CD4-positive, alpha-beta memory T cell (primary cell): ENCODE measurements at regions not wholly inside any gene's neighbourhood (a gene's known extent, or its start where the extent isn't known, plus 50 kb on each side); places are given as distances from the start of the nearest gene placed in this dataset.
"Not testable (repeated sequence)": the region's sequence is repeated elsewhere in the genome, so short reads cannot be mapped to it uniquely, and the experiment has no call there.

ENCODE experiments used
- CTCF ChIA-PET: fragments of 350-600 bp; sonication (Branson Sonifier 250); formaldehyde crosslinking; loops from one replicate; lab custom pipeline; 2021; ENCODE audit warnings: inconsistent platforms; ENCODE audit not compliant: partially characterized antibody; lab: Charles Lee
- POLR2A ChIA-PET: fragments of 350-600 bp; sonication (Branson Sonifier 250); formaldehyde crosslinking; loops from one replicate; lab custom pipeline; 2021; ENCODE audit not compliant: partially characterized antibody; lab: Charles Lee
- DNase-seq, 5 donors: peaks; one replicate each; pipeline versions ENCODE4 v3.0.0 to v3.0.0-alpha.2; 2020 to 2022; ENCODE audit warnings: mixed read lengths in 1 of 5
- H3K27ac ChIP-seq: one replicate; pipeline ENCODE4 v1.7.0; 2013; ENCODE audit warnings: low read depth, low read length
- H3K27me3 ChIP-seq: 2 replicates; pipeline ENCODE4 v1.7.0; 2013; ENCODE audit warnings: mild to moderate bottlenecking, low read length, moderate library complexity; ENCODE audit not compliant: insufficient read depth
- H3K36me3 ChIP-seq: 2 replicates; pipeline ENCODE4 v1.7.0; 2013; ENCODE audit warnings: mild to moderate bottlenecking, low read length, moderate library complexity; ENCODE audit not compliant: insufficient read depth
- H3K4me1 ChIP-seq: 2 replicates; pipeline ENCODE4 v1.7.0; 2013; ENCODE audit warnings: mild to moderate bottlenecking, low read length, moderate library complexity; ENCODE audit not compliant: insufficient read depth
- H3K4me3 ChIP-seq, 2 donors: one replicate each; pipeline ENCODE4 v1.7.0; 2013; ENCODE audit warnings: low read length in 2 of 2, mild to moderate bottlenecking in 1 of 2
- H3K9me3 ChIP-seq, 2 donors: one replicate each; pipeline ENCODE4 v1.7.0; 2013; ENCODE audit warnings: low read length in 2 of 2, control low read depth in 1 of 2; ENCODE audit not compliant: control insufficient read depth in 1 of 2
- H3K27ac Mint-ChIP-seq, 7 donors: one replicate each; pipeline ENCODE4 v1.8.0; 2020 to 2021; ENCODE audit warnings: mixed read lengths in 7 of 7, mild to moderate bottlenecking in 6 of 7, inconsistent platforms in 3 of 7, moderate library complexity in 3 of 7
- H3K27me3 Mint-ChIP-seq, 2 donors: one replicate each; pipeline ENCODE4 v1.8.0; 2020 to 2021; ENCODE audit warnings: mixed read lengths in 2 of 2
- H3K36me3 Mint-ChIP-seq, 2 donors: one replicate each; pipeline ENCODE4 v1.8.0; 2020 to 2021; ENCODE audit warnings: mixed read lengths in 2 of 2, inconsistent platforms in 1 of 2, mild to moderate bottlenecking in 1 of 2
- H3K4me1 Mint-ChIP-seq, 4 donors: one replicate each; pipeline ENCODE4 v1.8.0; 2020 to 2021; ENCODE audit warnings: mixed read lengths in 4 of 4, mild to moderate bottlenecking in 1 of 4
- H3K4me3 Mint-ChIP-seq, 8 donors: one replicate each; pipeline ENCODE4 v1.8.0; 2020 to 2021; ENCODE audit warnings: mixed read lengths in 8 of 8, mild to moderate bottlenecking in 7 of 8, moderate library complexity in 6 of 8, inconsistent platforms in 3 of 8
- H3K9me3 Mint-ChIP-seq, 8 donors: one replicate each; pipeline ENCODE4 v1.8.0; 2020 to 2021; ENCODE audit warnings: mixed read lengths in 8 of 8, mild to moderate bottlenecking in 5 of 8, inconsistent platforms in 3 of 8, moderate library complexity in 1 of 8
- intact Hi-C: fragments of 100-400 bp; cut with micrococcal nuclease; formaldehyde crosslinking; loops from one replicate; pipeline ENCODE4 v1.15.1; 2023

DNA sequence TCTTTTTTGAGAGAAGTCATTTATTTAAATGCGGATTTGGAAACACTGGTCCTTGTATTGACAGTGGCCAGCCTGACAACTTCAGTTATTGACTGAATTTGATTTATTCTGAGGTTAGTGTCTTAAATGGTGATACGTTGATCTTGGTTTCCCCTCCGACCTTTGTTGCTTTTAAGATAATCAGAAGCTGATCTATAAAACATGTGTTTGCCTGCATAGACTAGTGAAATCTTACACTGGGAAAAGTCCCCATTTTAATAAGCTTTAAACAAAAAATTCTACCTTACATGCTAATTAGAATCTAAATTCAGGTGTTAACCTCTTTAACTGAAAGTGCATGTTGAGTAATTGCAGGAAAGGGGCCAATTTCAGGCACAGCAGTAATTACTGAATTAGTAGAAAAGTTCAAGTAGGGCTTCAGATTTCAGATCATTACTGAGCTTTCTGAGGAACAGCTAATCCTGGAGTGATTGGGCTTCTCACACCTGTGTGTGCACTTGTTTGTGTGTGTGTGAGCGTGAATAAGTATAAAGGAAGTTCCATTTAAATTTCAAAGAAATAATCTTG lies 221.4 kb downstream of the SOX2 start:
- CTCF ChIA-PET: no interaction called here
- H3K27ac ChIP-seq: no peak overlapping the region
- H3K27ac Mint-ChIP-seq: no peak overlapping the region
- H3K9me3 Mint-ChIP-seq: peaks cover 2 to 14% (median 9%) of the 10 kb centered on the region in 8 donors
- H3K4me3 Mint-ChIP-seq: no peak overlapping the region
- no peaks in the 10 kb centered on the region for H3K4me1 ChIP-seq
- peaks cover 0 to 1% of the 10 kb centered on the region in 2 donors for H3K27me3 Mint-ChIP-seq
- H3K4me3 ChIP-seq: no peak overlapping the region
- no peaks in the 10 kb centered on the region for H3K4me1 Mint-ChIP-seq
- no peaks in the 10 kb centered on the region for H3K27me3 ChIP-seq
- H3K36me3 ChIP-seq: no peaks in the 10 kb centered on the region
- intact Hi-C loops: no loop called here
- H3K36me3 Mint-ChIP-seq: no peaks in the 10 kb centered on the region
- POLR2A ChIA-PET: no interaction called here
- no peak for DNase-seq
- H3K9me3 ChIP-seq: no peaks in the 10 kb centered on the region

DNA sequence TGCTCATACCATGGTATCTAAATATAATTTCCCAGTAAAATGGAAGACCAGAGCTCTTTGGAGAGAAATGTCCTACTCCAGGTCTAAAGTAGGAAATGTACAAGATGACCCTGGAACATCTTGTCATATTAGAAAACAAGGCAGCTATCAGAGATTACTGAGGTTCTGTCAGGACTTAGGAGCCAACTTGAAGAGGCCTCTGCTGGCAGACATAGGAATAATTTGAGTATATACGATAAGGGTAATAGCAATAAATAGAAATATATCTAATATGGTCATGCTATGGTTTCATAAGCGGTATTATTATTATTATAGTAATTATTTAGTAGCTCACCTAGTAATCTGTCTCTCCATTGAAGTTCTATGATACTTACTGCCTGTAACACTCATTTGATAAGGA lies 224.2 kb downstream of the SOX2 start:
- Mint-ChIP-seq H3K27me3 (peaks cover 0 to 1% of the 10 kb centered on the region in 2 donors), H3K4me1 (no peaks in the 10 kb centered on the region), H3K9me3 (peaks cover 0 to 6% (median 2%) of the 10 kb centered on the region in 8 donors), H3K27ac (no peak overlapping the region), H3K4me3 (no peak overlapping the region), H3K36me3 (no peaks in the 10 kb centered on the region)
- intact Hi-C loops: no loop called here
- CTCF ChIA-PET: no interaction called here
- Histone ChIP-seq H3K27me3 (no peaks in the 10 kb centered on the region), H3K36me3 (no peaks in the 10 kb centered on the region), H3K4me1 (no peaks in the 10 kb centered on the region), H3K27ac (no peak overlapping the region), H3K4me3 (no peak overlapping the region), H3K9me3 (no peaks in the 10 kb centered on the region)
- POLR2A ChIA-PET: no interaction called here
- no peak for DNase-seq

DNA sequence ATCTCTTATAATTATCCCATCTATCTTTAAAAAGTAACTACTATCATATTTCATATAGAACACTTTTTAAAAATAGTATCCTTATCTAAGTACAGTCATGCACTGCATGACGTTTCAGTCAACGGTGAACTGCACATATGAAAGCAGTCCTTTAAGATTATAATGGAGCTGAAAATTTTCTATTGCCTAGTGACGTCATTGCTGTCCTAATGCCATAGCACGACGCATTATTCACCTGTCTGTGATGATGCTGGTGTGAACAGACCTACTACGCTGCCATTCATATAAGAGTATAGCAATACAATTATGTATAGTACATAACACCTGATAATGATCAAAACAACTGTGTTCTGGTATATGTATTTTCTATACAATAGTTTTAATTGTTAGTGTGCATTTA lies 225.0 kb downstream of the SOX2 start:
- no peaks in the 10 kb centered on the region for H3K36me3 Mint-ChIP-seq
- ChIA-PET CTCF (no interaction called here), POLR2A (no interaction called here)
- H3K4me3 ChIP-seq: no peak overlapping the region
- intact Hi-C loops: no loop called here
- no peaks in the 10 kb centered on the region for H3K4me1 ChIP-seq
- no peaks in the 10 kb centered on the region for H3K4me1 Mint-ChIP-seq
- H3K27ac ChIP-seq: no peak overlapping the region
- no peak overlapping the region for H3K27ac Mint-ChIP-seq
- H3K27me3 ChIP-seq: no peaks in the 10 kb centered on the region
- H3K9me3 ChIP-seq: no peaks in the 10 kb centered on the region
- H3K4me3 Mint-ChIP-seq: no peak overlapping the region
- DNase-seq: no peak
- no peaks in the 10 kb centered on the region for H3K36me3 ChIP-seq
- H3K9me3 Mint-ChIP-seq: peaks cover 0 to 6% (median under 1%) of the 10 kb centered on the region in 8 donors
- peaks cover 0 to under 1% of the 10 kb centered on the region in 2 donors for H3K27me3 Mint-ChIP-seq

DNA sequence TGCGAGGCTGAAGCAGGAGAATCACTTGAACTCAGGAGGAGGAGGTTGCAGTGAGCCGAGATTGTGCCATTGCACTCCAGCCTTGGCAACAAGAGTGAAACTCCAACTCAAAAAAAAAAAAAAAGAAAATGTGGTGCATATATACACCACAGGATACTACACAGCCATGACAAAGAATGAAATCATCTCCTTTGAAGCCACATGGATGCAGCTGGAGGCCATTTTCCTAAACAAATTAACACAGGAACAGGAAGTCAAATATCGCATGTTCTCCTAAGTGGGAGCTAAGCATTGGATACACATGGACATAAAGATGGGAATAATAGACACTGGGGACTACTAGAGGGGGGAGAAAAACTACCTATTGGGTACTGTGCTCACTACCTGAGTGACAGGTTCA lies 226.9 kb downstream of the SOX2 start:
- peak overlapping the region in 1 of 7 donors; percentile 68 for H3K27ac Mint-ChIP-seq
- H3K27ac ChIP-seq, H3K36me3 Mint-ChIP-seq, H3K9me3 Mint-ChIP-seq, H3K4me1 Mint-ChIP-seq, POLR2A ChIA-PET, H3K4me3 ChIP-seq, DNase-seq, H3K27me3 ChIP-seq, H3K36me3 ChIP-seq, intact Hi-C loops, H3K4me1 ChIP-seq, H3K9me3 ChIP-seq, H3K4me3 Mint-ChIP-seq, CTCF ChIA-PET, H3K27me3 Mint-ChIP-seq: not testable (repeated sequence)

DNA sequence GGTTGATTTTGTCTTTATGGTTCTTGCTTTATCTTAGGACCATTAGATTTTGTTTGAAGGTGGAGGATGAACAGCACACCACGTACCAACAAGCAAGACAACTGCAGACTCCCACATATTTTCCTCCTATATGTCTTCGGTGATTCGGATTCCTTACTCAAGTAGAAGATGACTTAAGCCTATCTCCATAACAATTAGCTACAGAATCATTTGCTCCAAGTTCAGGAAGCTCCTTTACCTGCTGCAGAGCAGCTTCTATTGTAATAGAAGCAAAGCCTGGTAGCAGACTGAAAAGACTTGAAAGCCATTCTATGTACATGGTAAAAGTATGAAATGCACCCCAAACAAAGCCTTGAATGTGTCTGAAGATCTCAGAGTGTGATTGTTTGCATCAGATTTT lies 229.0 kb downstream of the SOX2 start:
- ChIA-PET CTCF (no interaction called here), POLR2A (interaction anchor here (0.6 kb wide), 1 partner anchor 56 kb away, joined by 3 read pairs; no protein-coding TSS in a partner anchor)
- Mint-ChIP-seq H3K27ac (no peak overlapping the region), H3K4me1 (no peaks in the 10 kb centered on the region), H3K27me3 (no peaks in the 10 kb centered on the region), H3K4me3 (no peak overlapping the region), H3K36me3 (no peaks in the 10 kb centered on the region), H3K9me3 (peaks cover 0 to 6% (median 0%) of the 10 kb centered on the region in 8 donors)
- no peak overlapping the region for H3K4me3 ChIP-seq
- H3K27me3 ChIP-seq: no peaks in the 10 kb centered on the region
- no peak overlapping the region for H3K27ac ChIP-seq
- no peaks in the 10 kb centered on the region for H3K4me1 ChIP-seq
- no peaks in the 10 kb centered on the region for H3K36me3 ChIP-seq
- intact Hi-C loops: no loop called here
- H3K9me3 ChIP-seq: no peaks in the 10 kb centered on the region
- DNase-seq: no peak

DNA sequence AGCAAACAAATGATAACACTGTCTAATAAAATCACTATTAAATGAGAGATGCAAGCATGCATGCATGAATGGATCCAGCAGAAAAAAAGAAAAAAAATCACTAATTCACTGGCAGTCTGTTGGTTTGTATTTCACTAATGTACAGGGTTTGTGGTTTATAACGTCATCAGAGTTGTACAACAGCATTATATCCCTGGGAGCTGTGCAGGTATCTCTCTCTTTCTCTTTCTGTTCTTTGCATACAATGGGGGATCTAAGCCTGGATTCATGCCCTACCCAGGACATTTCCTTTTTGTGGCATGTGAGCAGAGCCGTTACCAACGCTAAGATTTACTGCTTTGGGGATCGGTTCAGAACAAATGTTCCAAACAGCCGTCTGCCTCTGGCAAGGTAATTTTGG lies 229.5 kb downstream of the SOX2 start:
- H3K27me3 Mint-ChIP-seq: no peaks in the 10 kb centered on the region
- no peak overlapping the region for H3K4me3 Mint-ChIP-seq
- no peak overlapping the region for H3K27ac Mint-ChIP-seq

DNA sequence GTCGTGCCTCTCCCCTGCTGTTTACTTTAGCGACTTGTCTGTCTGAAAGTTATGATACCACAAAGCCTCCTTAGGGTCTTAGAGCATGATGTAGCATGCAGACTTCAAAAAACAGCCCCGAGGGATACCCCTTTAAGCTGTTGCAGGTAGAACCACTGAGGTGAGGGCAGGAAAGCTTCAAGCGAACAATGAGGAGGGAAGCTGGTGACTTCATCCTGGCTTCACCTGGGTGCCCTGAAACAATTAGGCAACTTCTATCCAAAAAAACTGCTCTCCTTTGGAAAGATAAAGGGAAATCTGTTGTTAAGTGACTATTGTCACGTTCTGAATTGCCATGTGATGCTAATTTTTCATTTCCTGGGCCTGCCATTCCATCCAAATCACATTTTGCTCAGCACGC lies 231.6 kb downstream of the SOX2 start:
- Mint-ChIP-seq H3K27ac (no peak overlapping the region), H3K4me3 (no peak overlapping the region), H3K36me3 (no peaks in the 10 kb centered on the region), H3K9me3 (peaks cover 0 to 6% (median 1%) of the 10 kb centered on the region in 8 donors), H3K27me3 (no peaks in the 10 kb centered on the region), H3K4me1 (no peaks in the 10 kb centered on the region)
- no peak overlapping the region for H3K4me3 ChIP-seq
- no peaks in the 10 kb centered on the region for H3K36me3 ChIP-seq
- no peak overlapping the region for H3K27ac ChIP-seq
- H3K9me3 ChIP-seq: no peaks in the 10 kb centered on the region
- H3K27me3 ChIP-seq: no peaks in the 10 kb centered on the region
- H3K4me1 ChIP-seq: no peaks in the 10 kb centered on the region
- POLR2A ChIA-PET: no interaction called here
- DNase-seq: no peak
- intact Hi-C loops: no loop called here
- CTCF ChIA-PET: no interaction called here

More for the DNA sequence above, 229.5 kb downstream of the SOX2 start:
- POLR2A ChIA-PET: no interaction called here
- Histone ChIP-seq H3K4me3 (no peak overlapping the region), H3K27me3 (no peaks in the 10 kb centered on the region), H3K4me1 (no peaks in the 10 kb centered on the region), H3K27ac (no peak overlapping the region), H3K36me3 (no peaks in the 10 kb centered on the region), H3K9me3 (no peaks in the 10 kb centered on the region)
- CTCF ChIA-PET: no interaction called here
- no peak for DNase-seq
- H3K4me1 Mint-ChIP-seq: no peaks in the 10 kb centered on the region
- intact Hi-C loops: no loop called here
- H3K36me3 Mint-ChIP-seq: no peaks in the 10 kb centered on the region
- H3K9me3 Mint-ChIP-seq: peaks cover 0 to 6% (median 0%) of the 10 kb centered on the region in 8 donors

DNA sequence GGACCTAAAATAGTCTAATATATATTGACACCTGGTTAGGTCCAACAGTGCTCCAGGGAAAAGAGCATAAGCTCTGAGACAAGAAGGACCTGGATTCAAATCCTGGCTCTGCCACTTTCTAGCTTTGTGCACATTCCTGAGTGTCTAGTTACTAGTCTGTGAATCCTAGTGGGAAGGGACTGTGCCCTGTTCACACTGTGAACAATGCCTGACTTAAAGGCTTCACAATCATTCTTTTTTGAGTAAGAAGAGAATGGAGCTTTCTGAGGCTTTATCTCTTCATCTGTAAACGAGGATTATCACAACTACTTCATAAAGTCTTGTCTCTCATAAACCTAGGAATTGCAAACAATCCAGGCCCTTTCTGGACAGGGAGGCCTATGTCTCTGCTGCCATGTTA lies 235.9 kb downstream of the SOX2 start:
- no peak overlapping the region for H3K4me3 Mint-ChIP-seq
- no peak for DNase-seq
- H3K9me3 Mint-ChIP-seq: peaks cover 0 to 2% (median 0%) of the 10 kb centered on the region in 8 donors
- no peaks in the 10 kb centered on the region for H3K4me1 Mint-ChIP-seq
- no peak overlapping the region for H3K4me3 ChIP-seq
- H3K27ac ChIP-seq: no peak overlapping the region
- CTCF ChIA-PET: no interaction called here
- intact Hi-C loops: no loop called here
- no peak overlapping the region for H3K27ac Mint-ChIP-seq
- H3K27me3 Mint-ChIP-seq: no peaks in the 10 kb centered on the region
- no peaks in the 10 kb centered on the region for H3K4me1 ChIP-seq
- H3K27me3 ChIP-seq: no peaks in the 10 kb centered on the region
- H3K9me3 ChIP-seq: no peaks in the 10 kb centered on the region
- no peaks in the 10 kb centered on the region for H3K36me3 Mint-ChIP-seq
- H3K36me3 ChIP-seq: no peaks in the 10 kb centered on the region
- POLR2A ChIA-PET: no interaction called here
